CD4-positive, alpha-beta T cell (primary cell): ENCODE measurements at regions not wholly inside any gene's neighbourhood (a gene's known extent, or its start where the extent isn't known, plus 50 kb on each side); places are given as distances from the start of the nearest gene placed in this dataset.

Experiments used
- ATAC-seq: fragments of 200-7000 bp; cut with Tn5 transposase; one replicate; pipeline ENCODE4 v1.10.0; 2022; ENCODE audit warnings: mild to moderate bottlenecking; ENCODE audit not compliant: poor library complexity
- CTCF ChIA-PET: fragments of 350-600 bp; sonication (Branson Sonifier 250); formaldehyde crosslinking; loops from one replicate; lab custom pipeline; 2021; ENCODE audit warnings: antibody characterized with exemption, inconsistent platforms; lab: Charles Lee
- POLR2A ChIA-PET: fragments of 350-600 bp; sonication (Branson Sonifier 250); formaldehyde crosslinking; loops from one replicate; lab custom pipeline; 2021; ENCODE audit warnings: antibody characterized with exemption, inconsistent platforms; lab: Charles Lee
- DNase-seq, 14 experiments: peaks; one replicate each; pipeline ENCODE4 v3.0.0-alpha.2; 2013 to 2020; ENCODE audit warnings: mixed read lengths in 2 of 14
- H3K27ac ChIP-seq, 2 donors: one replicate each; pipeline versions ENCODE4 v1.5.1 to v1.7.0; 2013; ENCODE audit warnings: low read length in 2 of 2, low read depth in 1 of 2, mild to moderate bottlenecking in 1 of 2
- H3K27me3 ChIP-seq, 2 experiments: 1 replicate in 1 of 2; 2 replicates in 1 of 2; pipeline versions ENCODE4 v1.6.1 to v1.7.0; 2013; ENCODE audit warnings: low read length in 2 of 2, control low read depth in 1 of 2, mild to moderate bottlenecking in 1 of 2, moderate library complexity in 1 of 2; ENCODE audit not compliant: insufficient read depth in 2 of 2, control insufficient read depth in 1 of 2
- H3K36me3 ChIP-seq: one replicate; pipeline ENCODE4 v1.6.1; 2013; ENCODE audit warnings: low read length, control low read depth; ENCODE audit not compliant: insufficient read depth
- H3K4me1 ChIP-seq: one replicate; pipeline ENCODE4 v1.6.1; 2013; ENCODE audit warnings: low read length, control low read depth; ENCODE audit not compliant: insufficient read depth
- H3K4me3 ChIP-seq: one replicate; pipeline ENCODE4 v1.5.1; 2013; ENCODE audit warnings: mild to moderate bottlenecking, low read length, moderate library complexity
- H3K9me3 ChIP-seq, 2 experiments: 1 replicate in 1 of 2; 2 replicates in 1 of 2; pipeline versions ENCODE4 v1.6.1 to v1.7.0; 2013; ENCODE audit warnings: low read length in 2 of 2, mild to moderate bottlenecking in 2 of 2, control low read depth in 1 of 2, moderate library complexity in 1 of 2; ENCODE audit not compliant: control insufficient read depth in 1 of 2, insufficient read depth in 1 of 2
- H3K27ac Mint-ChIP-seq: one replicate; pipeline ENCODE4 v1.8.0; 2020; ENCODE audit warnings: mixed read lengths
- H3K27me3 Mint-ChIP-seq: one replicate; pipeline ENCODE4 v1.8.0; 2021; ENCODE audit warnings: mixed read lengths
- H3K36me3 Mint-ChIP-seq: one replicate; pipeline ENCODE4 v1.8.0; 2021; ENCODE audit warnings: low read depth, mixed read lengths
- H3K4me1 Mint-ChIP-seq: one replicate; pipeline ENCODE4 v1.8.0; 2021; ENCODE audit warnings: low read depth, mixed read lengths
- H3K4me3 Mint-ChIP-seq: one replicate; pipeline ENCODE4 v1.8.0; 2020; ENCODE audit warnings: mild to moderate bottlenecking, mixed read lengths
- H3K9me3 Mint-ChIP-seq: one replicate; pipeline ENCODE4 v1.8.0; 2020; ENCODE audit warnings: mixed read lengths
- intact Hi-C, 2 experiments: fragments of 100-400 bp; cut with DNase I in 1 of 2; cut with micrococcal nuclease in 1 of 2; formaldehyde crosslinking; loops; one replicate each; pipeline versions ENCODE4 v1.15.1 to v1.9.0; 2023 to 2025; cut with DNase I, micrococcal nuclease
- TF ChIP-seq, protein P1 (sequence below): fragments of 200-600 bp; IDR thresholded peaks from one replicate; pipeline ENCODE4 v1.8.0; 2022; ENCODE audit warnings: antibody characterized with exemption, mild to moderate bottlenecking

DNA sequence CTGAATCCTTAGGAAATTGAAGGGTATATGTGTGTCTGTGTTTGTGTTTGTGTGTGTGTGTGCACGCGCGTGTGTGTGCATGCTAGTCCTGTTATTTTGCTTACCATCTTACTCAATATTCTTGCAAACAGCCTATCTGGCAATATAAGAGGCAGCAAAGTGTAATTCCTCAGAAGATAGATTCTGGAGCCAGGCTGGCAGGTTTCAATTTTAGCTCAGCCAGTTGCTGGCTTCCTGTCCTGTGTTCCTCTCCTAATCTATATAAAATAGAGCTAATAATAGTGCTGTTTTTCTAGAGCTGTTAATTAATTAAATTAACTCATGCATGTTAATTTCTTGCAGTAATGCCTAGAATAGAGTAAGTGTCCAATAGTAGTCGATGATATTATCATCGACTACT, 256.2 kb downstream of the PIK3C3 start:
- no peak overlapping the region for H3K4me3 Mint-ChIP-seq
- POLR2A ChIA-PET, result no interaction called here
- H3K27me3 Mint-ChIP-seq, result no peaks in the 10 kb centered on the region
- CTCF ChIA-PET, result interaction anchor here (1.2 kb wide), 1 partner anchor 19 kb away, joined by 3 read pairs; no protein-coding TSS in a partner anchor
- TF ChIP-seq, protein P1, sequence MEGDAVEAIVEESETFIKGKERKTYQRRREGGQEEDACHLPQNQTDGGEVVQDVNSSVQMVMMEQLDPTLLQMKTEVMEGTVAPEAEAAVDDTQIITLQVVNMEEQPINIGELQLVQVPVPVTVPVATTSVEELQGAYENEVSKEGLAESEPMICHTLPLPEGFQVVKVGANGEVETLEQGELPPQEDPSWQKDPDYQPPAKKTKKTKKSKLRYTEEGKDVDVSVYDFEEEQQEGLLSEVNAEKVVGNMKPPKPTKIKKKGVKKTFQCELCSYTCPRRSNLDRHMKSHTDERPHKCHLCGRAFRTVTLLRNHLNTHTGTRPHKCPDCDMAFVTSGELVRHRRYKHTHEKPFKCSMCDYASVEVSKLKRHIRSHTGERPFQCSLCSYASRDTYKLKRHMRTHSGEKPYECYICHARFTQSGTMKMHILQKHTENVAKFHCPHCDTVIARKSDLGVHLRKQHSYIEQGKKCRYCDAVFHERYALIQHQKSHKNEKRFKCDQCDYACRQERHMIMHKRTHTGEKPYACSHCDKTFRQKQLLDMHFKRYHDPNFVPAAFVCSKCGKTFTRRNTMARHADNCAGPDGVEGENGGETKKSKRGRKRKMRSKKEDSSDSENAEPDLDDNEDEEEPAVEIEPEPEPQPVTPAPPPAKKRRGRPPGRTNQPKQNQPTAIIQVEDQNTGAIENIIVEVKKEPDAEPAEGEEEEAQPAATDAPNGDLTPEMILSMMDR, result no peak
- DNase-seq (no peak), ATAC-seq (no peak)
- peaks cover 4% of the 10 kb centered on the region for H3K9me3 Mint-ChIP-seq
- no peak overlapping the region for H3K27ac Mint-ChIP-seq
- peaks cover 0 to 4% of the 10 kb centered on the region in 2 experiments for H3K9me3 ChIP-seq
- H3K4me3 ChIP-seq, result no peak overlapping the region
- H3K27ac ChIP-seq, result no peak overlapping the region
- no peaks in the 10 kb centered on the region for H3K27me3 ChIP-seq
- no peaks in the 10 kb centered on the region for H3K36me3 ChIP-seq
- no peaks in the 10 kb centered on the region for H3K4me1 Mint-ChIP-seq
- H3K4me1 ChIP-seq, result no peaks in the 10 kb centered on the region
- intact Hi-C loops, result no loop called here
- H3K36me3 Mint-ChIP-seq, result no peaks in the 10 kb centered on the region

DNA sequence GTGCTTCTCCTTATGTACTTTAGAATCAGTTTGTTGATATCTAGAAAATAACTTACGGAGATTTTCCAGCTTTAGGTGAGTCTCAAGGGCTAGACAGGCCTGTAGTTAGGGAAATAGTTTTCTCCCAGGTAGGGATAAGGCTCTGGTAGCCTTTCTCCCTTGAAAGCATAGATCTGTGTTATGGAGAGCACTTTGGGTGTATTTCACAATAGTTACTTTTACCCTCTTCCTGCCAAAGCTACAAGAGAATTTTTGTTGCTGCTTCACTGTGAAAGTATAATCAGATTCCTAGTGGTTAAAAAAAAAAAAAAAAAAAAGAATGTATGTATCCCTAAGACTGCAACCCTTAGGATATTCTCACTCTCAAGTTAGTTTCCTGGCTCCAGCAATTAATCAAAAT, 267.5 kb downstream of the PIK3C3 start:
- TF ChIP-seq, protein P1, result no peak
- DNase-seq, result no peak
- Histone ChIP-seq H3K36me3 (no peaks in the 10 kb centered on the region), H3K27ac (no peak overlapping the region), H3K9me3 (no peaks in the 10 kb centered on the region), H3K4me3 (no peak overlapping the region), H3K27me3 (no peaks in the 10 kb centered on the region), H3K4me1 (no peaks in the 10 kb centered on the region)
- Mint-ChIP-seq H3K9me3 (peaks cover 5% of the 10 kb centered on the region), H3K27me3 (no peaks in the 10 kb centered on the region), H3K4me3 (no peak overlapping the region), H3K27ac (no peak overlapping the region), H3K4me1 (no peaks in the 10 kb centered on the region), H3K36me3 (no peaks in the 10 kb centered on the region)
- ChIA-PET CTCF (no interaction called here), POLR2A (no interaction called here)
- ATAC-seq, result no peak
- intact Hi-C loops, result no loop called here

DNA sequence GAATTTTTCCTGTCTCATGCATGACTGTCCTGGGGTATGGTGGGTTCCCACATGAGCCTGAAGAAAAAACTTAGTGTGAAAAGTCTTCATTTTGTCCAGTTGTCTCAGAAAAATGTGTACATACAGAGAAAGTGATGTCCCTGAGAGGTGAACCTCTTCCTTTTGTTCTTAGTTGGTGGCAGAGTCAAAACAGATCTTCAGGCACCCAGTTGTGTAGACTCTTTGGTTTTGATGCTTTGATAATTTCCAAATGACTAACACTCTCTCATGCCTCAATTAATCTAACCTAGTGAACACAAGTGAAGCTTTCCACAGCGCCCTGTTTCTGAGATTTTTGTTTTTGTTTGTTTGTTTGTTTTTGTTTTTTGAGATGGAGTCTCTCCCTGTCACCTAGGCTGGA, 273.5 kb downstream of the PIK3C3 start:
- TF ChIP-seq, protein P1, result no peak
- POLR2A ChIA-PET, result no interaction called here
- intact Hi-C loops, result no loop called here

More for the DNA sequence above, 273.5 kb downstream of the PIK3C3 start:
- no peaks in the 10 kb centered on the region for H3K4me1 ChIP-seq
- no peaks in the 10 kb centered on the region for H3K27me3 ChIP-seq
- Mint-ChIP-seq H3K27me3 (no peaks in the 10 kb centered on the region), H3K27ac (no peak overlapping the region), H3K4me3 (no peak overlapping the region), H3K4me1 (no peaks in the 10 kb centered on the region), H3K36me3 (no peaks in the 10 kb centered on the region), H3K9me3 (no peaks in the 10 kb centered on the region)
- CTCF ChIA-PET, result no interaction called here
- H3K4me3 ChIP-seq, result no peak overlapping the region
- H3K36me3 ChIP-seq, result no peaks in the 10 kb centered on the region
- no peak overlapping the region for H3K27ac ChIP-seq
- DNase-seq, result no peak
- no peaks in the 10 kb centered on the region for H3K9me3 ChIP-seq
- ATAC-seq, result no peak
